ENCODE measurements at regions not wholly inside any gene's neighbourhood (a gene's known extent, or its start where the extent isn't known, plus 50 kb on each side); places are given as distances from the start of the nearest gene placed in this dataset.

DNA sequence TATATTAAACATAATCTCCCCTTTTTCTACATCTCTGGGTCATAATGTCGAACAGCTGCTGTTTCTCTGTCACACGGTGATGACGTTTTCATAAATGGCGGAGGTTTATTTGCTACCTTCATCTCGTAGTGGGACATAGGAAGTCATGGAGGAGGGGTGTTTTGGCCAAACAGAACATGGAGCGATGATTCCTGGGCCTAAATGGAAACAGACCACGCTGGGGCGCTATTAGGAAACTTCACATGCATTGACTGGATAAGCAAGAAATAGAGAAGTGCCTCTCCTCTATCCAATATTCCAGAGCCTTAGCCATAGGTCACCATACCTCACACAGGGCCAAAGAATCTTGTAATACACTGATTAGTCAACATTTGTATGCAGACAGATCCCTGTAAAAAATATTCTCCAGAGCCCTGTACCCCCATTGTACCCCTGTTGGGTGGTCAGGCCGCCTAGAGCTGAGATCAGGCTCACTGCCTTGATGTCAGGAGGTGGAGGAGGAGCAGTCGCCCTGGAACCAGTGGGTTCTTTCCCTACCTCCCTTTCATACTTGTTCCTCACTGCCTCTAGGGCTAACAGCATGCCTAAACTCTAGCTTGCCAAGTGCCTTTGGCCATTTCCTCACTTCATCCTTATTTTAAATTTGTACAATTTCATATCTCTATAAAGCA, 77.8 kb upstream of the SPIN1 start:
- TF ChIP-seq, protein P1, sequence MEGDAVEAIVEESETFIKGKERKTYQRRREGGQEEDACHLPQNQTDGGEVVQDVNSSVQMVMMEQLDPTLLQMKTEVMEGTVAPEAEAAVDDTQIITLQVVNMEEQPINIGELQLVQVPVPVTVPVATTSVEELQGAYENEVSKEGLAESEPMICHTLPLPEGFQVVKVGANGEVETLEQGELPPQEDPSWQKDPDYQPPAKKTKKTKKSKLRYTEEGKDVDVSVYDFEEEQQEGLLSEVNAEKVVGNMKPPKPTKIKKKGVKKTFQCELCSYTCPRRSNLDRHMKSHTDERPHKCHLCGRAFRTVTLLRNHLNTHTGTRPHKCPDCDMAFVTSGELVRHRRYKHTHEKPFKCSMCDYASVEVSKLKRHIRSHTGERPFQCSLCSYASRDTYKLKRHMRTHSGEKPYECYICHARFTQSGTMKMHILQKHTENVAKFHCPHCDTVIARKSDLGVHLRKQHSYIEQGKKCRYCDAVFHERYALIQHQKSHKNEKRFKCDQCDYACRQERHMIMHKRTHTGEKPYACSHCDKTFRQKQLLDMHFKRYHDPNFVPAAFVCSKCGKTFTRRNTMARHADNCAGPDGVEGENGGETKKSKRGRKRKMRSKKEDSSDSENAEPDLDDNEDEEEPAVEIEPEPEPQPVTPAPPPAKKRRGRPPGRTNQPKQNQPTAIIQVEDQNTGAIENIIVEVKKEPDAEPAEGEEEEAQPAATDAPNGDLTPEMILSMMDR (conservative IDR thresholded peaks at IDR 0.05), result no peak
- H3K9me3 Mint-ChIP-seq, result no peaks in the 10 kb centered on the region
- no peak for DNase-seq (ENCODE audit: low read depth, low spot score)
- no peak overlapping the region for H3K27ac Mint-ChIP-seq (ENCODE audit: unreplicated experiment)
- no peaks in the 10 kb centered on the region for H3K36me3 Mint-ChIP-seq (ENCODE audit: low read depth)
- H3K27me3 Mint-ChIP-seq (ENCODE audit: low read depth), result peaks cover 5% of the 10 kb centered on the region
- H3K4me1 Mint-ChIP-seq, result peaks cover 5% of the 10 kb centered on the region
- H3K4me3 Mint-ChIP-seq, result no peak overlapping the region

DNA sequence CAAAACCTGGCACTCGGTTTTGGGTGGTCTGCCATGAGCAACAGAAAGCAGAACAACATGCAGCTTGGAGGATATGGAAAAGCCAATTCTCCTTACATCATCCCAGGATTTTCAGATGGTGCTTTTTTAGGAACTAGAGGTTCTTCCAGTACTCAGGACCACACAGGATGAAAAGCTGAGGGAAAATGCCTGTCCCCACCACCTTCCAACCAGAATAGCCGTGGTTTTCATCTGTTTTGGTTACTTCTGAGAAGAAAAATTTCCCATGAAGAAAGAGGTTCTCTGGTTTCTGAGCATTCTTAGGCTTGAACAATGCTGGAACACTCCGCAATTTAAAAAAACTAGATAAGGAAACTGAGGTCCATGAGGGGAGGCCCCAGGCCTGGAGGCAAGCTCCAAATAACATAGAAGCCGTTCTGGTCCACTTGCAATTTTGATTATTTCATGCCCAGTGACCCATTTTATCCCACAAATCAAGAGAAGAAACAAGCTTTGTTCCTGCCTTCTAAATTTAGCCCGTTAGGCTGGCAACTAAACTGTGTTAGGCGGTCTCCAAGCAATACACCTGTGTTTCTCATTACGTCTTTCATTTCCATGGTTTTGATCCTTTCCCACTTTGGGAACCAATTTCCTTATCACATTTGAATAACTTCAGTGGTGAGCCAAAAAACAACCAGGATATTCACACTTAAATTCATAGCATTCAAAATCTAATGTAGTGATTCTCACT, 79.2 kb upstream of the SPIN1 start:
- Mint-ChIP-seq H3K4me1 (peaks cover 5% of the 10 kb centered on the region), H3K27me3 (ENCODE audit: low read depth) (peaks cover 5% of the 10 kb centered on the region), H3K36me3 (ENCODE audit: low read depth) (no peaks in the 10 kb centered on the region), H3K27ac (ENCODE audit: unreplicated experiment) (no peak overlapping the region), H3K9me3 (no peaks in the 10 kb centered on the region), H3K4me3 (no peak overlapping the region)
- TF ChIP-seq, protein P1 (conservative IDR thresholded peaks at IDR 0.05), result no peak
- no peak for DNase-seq (ENCODE audit: low read depth, low spot score)

DNA sequence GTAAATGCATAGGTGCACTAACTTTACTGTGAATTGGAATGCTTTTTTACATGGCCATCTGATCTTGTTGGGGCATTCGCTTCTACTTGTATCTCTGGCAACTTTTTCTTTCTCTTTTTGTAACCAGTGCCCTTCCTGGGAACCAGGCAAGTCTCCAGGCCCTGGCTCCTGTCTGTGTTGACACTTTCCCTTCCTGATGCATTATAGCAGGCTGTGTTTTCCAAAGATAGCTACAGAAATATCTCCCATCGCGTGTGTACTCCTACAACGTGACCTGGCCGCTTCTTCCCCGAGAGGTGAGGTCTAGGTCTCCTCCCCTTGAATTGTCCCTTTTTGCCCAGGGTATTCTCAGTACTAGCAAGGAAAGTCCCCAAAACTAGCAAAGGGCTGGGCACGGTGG, 81.1 kb upstream of the SPIN1 start:
- Mint-ChIP-seq H3K9me3 (no peaks in the 10 kb centered on the region), H3K4me1 (no peaks in the 10 kb centered on the region)
- TF ChIP-seq, protein P1 (conservative IDR thresholded peaks at IDR 0.05), result no peak

DNA sequence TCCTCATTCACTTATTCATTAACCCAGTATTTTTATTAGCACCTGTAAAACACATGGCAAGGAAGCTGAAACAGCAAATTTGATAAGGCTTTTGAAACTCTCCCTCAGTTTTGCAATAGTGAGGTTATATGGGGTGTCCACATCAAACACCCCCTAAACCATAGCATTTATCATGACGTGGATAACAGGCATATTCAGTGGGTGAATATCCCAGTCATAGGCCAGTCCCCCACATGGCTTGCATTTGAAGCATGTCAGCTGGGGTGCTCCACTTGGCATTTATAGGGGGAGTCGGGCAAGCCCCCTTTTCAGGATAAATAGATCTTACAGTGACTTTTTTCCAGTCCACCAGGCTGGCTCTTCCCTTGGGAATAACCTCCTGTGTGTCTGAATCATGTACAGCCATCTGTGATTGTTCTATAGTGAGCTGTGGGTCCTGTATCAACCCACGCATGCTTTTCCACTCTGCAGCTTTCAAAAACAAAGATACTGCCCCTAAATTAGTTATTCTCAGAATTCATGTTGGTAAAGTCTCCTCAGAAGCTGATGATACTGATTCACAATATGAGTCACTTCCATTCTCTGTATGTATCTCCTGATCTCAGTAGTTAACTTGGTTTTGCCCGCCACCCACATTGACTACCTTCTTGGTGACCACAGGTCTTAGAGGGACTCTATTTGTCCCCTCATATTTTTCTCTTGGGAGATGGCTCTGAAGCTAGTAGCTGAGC, 84.4 kb upstream of the SPIN1 start:
- H3K4me3 Mint-ChIP-seq, result no peak overlapping the region
- no peak overlapping the region for H3K27ac Mint-ChIP-seq (ENCODE audit: unreplicated experiment)
- TF ChIP-seq, protein P1 (conservative IDR thresholded peaks at IDR 0.05), result no peak
- no peaks in the 10 kb centered on the region for H3K9me3 Mint-ChIP-seq
- DNase-seq (ENCODE audit: low read depth, low spot score), result no peak
- no peaks in the 10 kb centered on the region for H3K36me3 Mint-ChIP-seq (ENCODE audit: low read depth)
- peaks cover 3% of the 10 kb centered on the region for H3K27me3 Mint-ChIP-seq (ENCODE audit: low read depth)
- no peaks in the 10 kb centered on the region for H3K4me1 Mint-ChIP-seq

More for the DNA sequence above, 81.1 kb upstream of the SPIN1 start:
- no peak for DNase-seq (ENCODE audit: low read depth, low spot score)
- H3K4me3 Mint-ChIP-seq, result no peak overlapping the region
- no peaks in the 10 kb centered on the region for H3K36me3 Mint-ChIP-seq (ENCODE audit: low read depth)
- H3K27me3 Mint-ChIP-seq (ENCODE audit: low read depth), result peaks cover 3% of the 10 kb centered on the region
- H3K27ac Mint-ChIP-seq (ENCODE audit: unreplicated experiment), result no peak overlapping the region

DNA sequence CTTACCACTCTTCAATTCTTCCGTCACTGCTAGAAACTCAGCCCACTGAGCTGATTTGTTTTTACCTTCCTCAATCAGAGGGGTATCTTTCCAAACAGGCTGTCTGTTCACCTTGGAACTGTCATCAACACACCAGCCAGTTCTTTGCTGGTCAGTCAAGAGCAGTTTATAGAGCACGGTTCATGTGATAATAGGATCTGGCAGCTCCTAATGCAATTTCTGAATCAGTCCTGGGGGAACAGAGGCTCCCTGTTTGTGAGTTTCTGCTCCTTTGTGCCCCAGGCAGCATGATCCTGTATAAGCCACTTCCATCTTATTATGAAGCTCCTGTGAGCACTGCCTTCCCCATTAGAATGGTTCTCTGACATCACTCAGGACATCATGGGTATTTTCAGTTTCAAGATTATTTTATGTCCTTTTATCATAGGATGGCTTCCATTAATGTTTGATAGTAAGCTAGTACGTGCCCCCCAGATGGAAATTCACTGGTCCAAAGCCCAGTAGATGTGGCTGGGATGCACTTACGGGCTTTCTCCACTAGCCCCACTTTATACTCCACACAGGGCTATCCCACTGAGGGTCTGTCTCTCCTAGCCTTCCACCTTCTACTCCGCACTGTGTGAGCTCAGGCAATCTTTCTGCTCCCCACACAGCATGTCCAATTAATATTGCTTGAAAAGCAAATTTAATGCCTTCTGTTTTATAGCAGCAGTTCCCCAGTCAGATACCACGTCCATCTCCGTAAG, 85.5 kb upstream of the SPIN1 start:
- no peaks in the 10 kb centered on the region for H3K4me1 Mint-ChIP-seq
- H3K4me3 Mint-ChIP-seq, result no peak overlapping the region
- H3K9me3 Mint-ChIP-seq, result no peaks in the 10 kb centered on the region
- H3K36me3 Mint-ChIP-seq (ENCODE audit: low read depth), result no peaks in the 10 kb centered on the region
- peaks cover 3% of the 10 kb centered on the region for H3K27me3 Mint-ChIP-seq (ENCODE audit: low read depth)
- no peak overlapping the region for H3K27ac Mint-ChIP-seq (ENCODE audit: unreplicated experiment)
- no peak for DNase-seq (ENCODE audit: low read depth, low spot score)
- TF ChIP-seq, protein P1 (conservative IDR thresholded peaks at IDR 0.05), result no peak
